B cell (primary cell): ENCODE measurements at regions not wholly inside any gene's neighbourhood (a gene's known extent, or its start where the extent isn't known, plus 50 kb on each side); places are given as distances from the start of the nearest gene placed in this dataset.
A peak's percentile ranks its signal among the peaks of the same experiment; 100 is the strongest.

Experiments
- ATAC-seq: fragments of 200-7000 bp; cut with Tn5 transposase; one replicate; pipeline ENCODE4 v1.10.0; 2021; ENCODE audit warnings: low read depth, mild to moderate bottlenecking, moderate number of reproducible peaks, moderate library complexity
- CTCF ChIA-PET: fragments of 350-600 bp; sonication (Branson Sonifier 250); formaldehyde crosslinking; loops from one replicate; lab custom pipeline; 2021; ENCODE audit warnings: antibody characterized with exemption, inconsistent platforms; lab: Charles Lee
- POLR2A ChIA-PET: fragments of 350-600 bp; sonication (Branson Sonifier 250); formaldehyde crosslinking; loops from one replicate; lab custom pipeline; 2021; ENCODE audit warnings: antibody characterized with exemption; lab: Charles Lee
- DNase-seq: peaks from one replicate; pipeline ENCODE4 v3.0.0; 2013
- H2AFZ ChIP-seq: 2 replicates; pipeline ENCODE4 v1.6.1; 2012; ENCODE audit warnings: mild to moderate bottlenecking, low read depth, low read length; ENCODE audit not compliant: insufficient read depth, poor library complexity, severe bottlenecking
- H3K27ac ChIP-seq, 2 donors: 1 replicate in 1 of 2; 2 replicates in 1 of 2; pipeline ENCODE4 v1.5.1; 2012 to 2013; ENCODE audit warnings: low read length in 2 of 2, mild to moderate bottlenecking in 2 of 2, moderate library complexity in 1 of 2
- H3K27me3 ChIP-seq, 4 experiments: fragments of 200-600 bp in 1 of 4; sonication (generic) in 1 of 4; replicated peaks in 1 of 4; 1 replicate in 2 of 4; 2 replicates in 2 of 4; pipeline versions ENCODE4 v1.6.1 to v1.7.0; 2013 to 2016; ENCODE audit warnings: low read length in 3 of 4, mild to moderate bottlenecking in 2 of 4, mixed read lengths in 1 of 4, moderate library complexity in 1 of 4; ENCODE audit not compliant: insufficient read depth in 4 of 4, control insufficient read depth in 3 of 4; ENCODE audit errors: control extremely low read depth in 1 of 4
- H3K36me3 ChIP-seq, 2 experiments: replicated peaks in 1 of 2; 1 replicate in 1 of 2; 2 replicates in 1 of 2; pipeline versions ENCODE4 v1.6.1 to v1.7.1; 2013; ENCODE audit warnings: low read length in 1 of 2; ENCODE audit not compliant: insufficient read depth in 2 of 2, control insufficient read depth in 1 of 2; ENCODE audit errors: control extremely low read depth in 1 of 2, extremely low read depth in 1 of 2
- H3K4me1 ChIP-seq, 2 donors: fragments of 200-600 bp in 1 of 2; sonication (generic) in 1 of 2; 1 replicate in 1 of 2; 2 replicates in 1 of 2; pipeline versions ENCODE4 v1.5.1 to v1.6.1; 2013 to 2017; ENCODE audit warnings: low read length in 2 of 2; ENCODE audit not compliant: control insufficient read depth in 2 of 2, insufficient read depth in 2 of 2
- H3K4me2 ChIP-seq: replicated peaks from 2 replicates; pipeline ENCODE3; 2012; ENCODE audit warnings: mild to moderate bottlenecking, low read depth, low read length; ENCODE audit not compliant: poor library complexity, severe bottlenecking
- H3K4me3 ChIP-seq, 5 experiments: fragments of 200-600 bp in 1 of 5; sonication (generic) in 1 of 5; 1 replicate in 3 of 5; 2 replicates in 2 of 5; pipeline versions ENCODE4 v1.5.1 to v1.7.0; 2011 to 2016; ENCODE audit warnings: low read length in 4 of 5, mild to moderate bottlenecking in 4 of 5, low read depth in 2 of 5, control low read depth in 1 of 5, moderate library complexity in 1 of 5; ENCODE audit not compliant: insufficient read depth in 1 of 5; ENCODE audit errors: control extremely low read depth in 1 of 5, extremely low read depth in 1 of 5
- H3K79me2 ChIP-seq: fragments of 200-600 bp; sonication (generic); one replicate; pipeline ENCODE4 v1.6.0; 2016; ENCODE audit warnings: low read length; ENCODE audit not compliant: control insufficient read depth, insufficient read depth
- H3K9ac ChIP-seq: fragments of 200-600 bp; sonication (generic); 2 replicates; pipeline ENCODE4 v1.6.1; 2017; ENCODE audit warnings: mild to moderate bottlenecking, low read length, moderate library complexity
- H3K9me3 ChIP-seq, 3 donors: one replicate each; pipeline versions ENCODE4 v1.6.1 to v1.7.1; 2013; ENCODE audit warnings: low read length in 2 of 3; ENCODE audit not compliant: control insufficient read depth in 2 of 3, insufficient read depth in 1 of 3; ENCODE audit errors: control extremely low read depth in 1 of 3
- H4K20me1 ChIP-seq: 2 replicates; pipeline ENCODE4 v1.6.0; 2012; ENCODE audit warnings: mild to moderate bottlenecking, low read length; ENCODE audit not compliant: insufficient read depth, control insufficient read depth, poor library complexity, severe bottlenecking
- H3K27ac Mint-ChIP-seq: one replicate; pipeline ENCODE4 v1.8.0; 2021; ENCODE audit warnings: mixed read lengths
- H3K27me3 Mint-ChIP-seq: one replicate; pipeline ENCODE4 v1.8.0; 2021; ENCODE audit warnings: mixed read lengths
- H3K4me1 Mint-ChIP-seq: one replicate; pipeline ENCODE4 v1.8.0; 2021; ENCODE audit warnings: mixed read lengths
- H3K4me3 Mint-ChIP-seq: one replicate; pipeline ENCODE4 v1.8.0; 2021; ENCODE audit warnings: mixed read lengths
- H3K9me3 Mint-ChIP-seq: one replicate; pipeline ENCODE4 v1.8.0; 2022; ENCODE audit warnings: mixed read lengths; ENCODE audit not compliant: insufficient read depth
- EZH2 ChIP-seq: IDR thresholded peaks from 2 replicates; pipeline ENCODE4 v1.6.1; 2012; ENCODE audit warnings: borderline replicate concordance, low read depth, mild to moderate bottlenecking, moderate library complexity, low read length; ENCODE audit not compliant: insufficient read depth, poor library complexity, severe bottlenecking
- WGBS: methylation state at CpG from one replicate; pipeline ENCODE4 v1.1.5; 2013; ENCODE audit warnings: missing lambda C conversion rate; ENCODE audit not compliant: insufficient coverage; 5-methylcytosine and 5-hydroxymethylcytosine counted together
- intact Hi-C: fragments of 100-400 bp; cut with micrococcal nuclease; formaldehyde crosslinking; loops from one replicate; pipeline ENCODE4 v1.10.0; 2022
- TF ChIP-seq, protein P1 (sequence below): fragments of 200-600 bp; IDR thresholded peaks from one replicate; pipeline ENCODE4 v1.8.0; 2022; ENCODE audit warnings: antibody characterized with exemption, mild to moderate bottlenecking

DNA sequence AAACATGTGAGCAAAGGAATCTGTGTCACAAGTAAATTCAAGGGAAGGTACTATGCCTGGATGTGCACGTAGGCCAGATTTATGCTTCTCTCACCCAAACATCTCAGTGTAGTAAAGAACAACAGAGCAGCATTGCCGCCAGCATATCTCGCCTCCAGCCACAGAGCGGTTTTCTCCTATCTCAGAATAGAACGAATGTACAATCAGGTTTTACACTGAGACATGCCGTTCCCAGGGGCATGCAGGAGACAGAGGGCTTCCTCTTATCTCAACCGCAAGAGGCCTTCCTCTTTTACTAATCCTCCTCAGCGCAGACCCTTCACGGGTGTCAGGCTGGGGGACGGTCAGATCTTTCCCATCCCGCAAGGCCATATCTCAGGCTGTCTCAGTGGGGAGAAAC is 175.3 kb downstream of the RPIA start:
- Histone ChIP-seq H3K36me3 (peaks cover 0 to 3% of the 10 kb centered on the region in 2 experiments), H3K27me3 (no peaks in the 10 kb centered on the region), H3K9me3 (peaks cover 0 to 42% (median 0%) of the 10 kb centered on the region in 3 donors), H4K20me1 (no peaks in the 10 kb centered on the region), H3K79me2 (peaks cover 44% of the 10 kb centered on the region), H3K4me1 (peaks cover 14 to 24% of the 10 kb centered on the region in 2 donors), H3K4me2 (peak overlapping the region; percentile 67), H3K27ac (peak overlapping the region; percentile 77 to 90), H3K9ac (peak overlapping the region; percentile 76), H2AFZ (no peak overlapping the region), H3K4me3 (peak overlapping the region in 4 of 5 experiments; percentile 66 to 90 (median 76))
- no peak for ATAC-seq
- POLR2A ChIA-PET = interaction anchor here (1.2 to 18.4 kb wide), 2 partner anchors 9 to 27 kb away, joined by 6 to 509 read pairs; no protein-coding TSS in a partner anchor
- Mint-ChIP-seq H3K27ac (peak overlapping the region; percentile 94), H3K4me1 (peaks cover 49% of the 10 kb centered on the region), H3K4me3 (peak overlapping the region; percentile 93), H3K27me3 (no peaks in the 10 kb centered on the region), H3K9me3 (no peaks in the 10 kb centered on the region)
- CTCF ChIA-PET = interaction anchor here (1.8 to 20.8 kb wide), 3 partner anchors 13 to 52 kb away, joined by 6 to 577 read pairs (median 10); no protein-coding TSS in a partner anchor
- intact Hi-C loops = loop anchor here (2.0 kb wide), 1 partner anchor 14 kb away; no protein-coding TSS in a partner anchor
- 0% methylated on average over 1 of the region's 11 CpGs for WGBS
- DNase-seq = peak; percentile 73
- TF ChIP-seq, protein P1, sequence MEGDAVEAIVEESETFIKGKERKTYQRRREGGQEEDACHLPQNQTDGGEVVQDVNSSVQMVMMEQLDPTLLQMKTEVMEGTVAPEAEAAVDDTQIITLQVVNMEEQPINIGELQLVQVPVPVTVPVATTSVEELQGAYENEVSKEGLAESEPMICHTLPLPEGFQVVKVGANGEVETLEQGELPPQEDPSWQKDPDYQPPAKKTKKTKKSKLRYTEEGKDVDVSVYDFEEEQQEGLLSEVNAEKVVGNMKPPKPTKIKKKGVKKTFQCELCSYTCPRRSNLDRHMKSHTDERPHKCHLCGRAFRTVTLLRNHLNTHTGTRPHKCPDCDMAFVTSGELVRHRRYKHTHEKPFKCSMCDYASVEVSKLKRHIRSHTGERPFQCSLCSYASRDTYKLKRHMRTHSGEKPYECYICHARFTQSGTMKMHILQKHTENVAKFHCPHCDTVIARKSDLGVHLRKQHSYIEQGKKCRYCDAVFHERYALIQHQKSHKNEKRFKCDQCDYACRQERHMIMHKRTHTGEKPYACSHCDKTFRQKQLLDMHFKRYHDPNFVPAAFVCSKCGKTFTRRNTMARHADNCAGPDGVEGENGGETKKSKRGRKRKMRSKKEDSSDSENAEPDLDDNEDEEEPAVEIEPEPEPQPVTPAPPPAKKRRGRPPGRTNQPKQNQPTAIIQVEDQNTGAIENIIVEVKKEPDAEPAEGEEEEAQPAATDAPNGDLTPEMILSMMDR = no peak
- no peak for TF ChIP-seq EZH2

DNA sequence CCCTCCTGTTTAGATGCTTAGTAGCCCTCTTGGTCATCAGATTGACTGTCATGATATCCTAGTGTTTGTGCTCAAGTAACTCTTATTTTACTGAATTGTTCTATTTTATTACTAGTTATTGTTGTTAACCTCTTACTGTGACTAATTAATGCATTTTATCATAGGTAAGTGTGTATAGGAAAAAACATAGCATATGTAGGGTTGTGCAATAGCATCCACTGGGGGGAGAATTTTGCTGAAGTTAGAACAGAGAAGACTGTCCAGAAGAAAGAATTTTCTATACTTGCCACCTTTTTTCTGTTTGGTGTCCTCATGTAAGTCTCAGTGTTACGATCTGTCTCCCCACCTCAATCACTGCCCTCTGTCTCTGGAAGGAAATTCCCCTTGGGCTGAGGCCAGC is 177.4 kb downstream of the RPIA start:
- no CpG with 5 or more reads among the region's 1 CpG for WGBS
- Histone ChIP-seq H3K4me3 (peak overlapping the region in 4 of 5 experiments; percentile 14 to 21 (median 16)), H3K4me1 (peaks cover 14 to 24% of the 10 kb centered on the region in 2 donors), H3K27me3 (no peaks in the 10 kb centered on the region), H3K9ac (no peak overlapping the region), H3K4me2 (peak overlapping the region; percentile 44), H3K36me3 (peaks cover 0 to under 1% of the 10 kb centered on the region in 2 experiments), H3K27ac (peak overlapping the region; percentile 53 to 62), H3K9me3 (peaks cover 0 to 37% (median 3%) of the 10 kb centered on the region in 3 donors), H4K20me1 (no peaks in the 10 kb centered on the region), H3K79me2 (peaks cover 33% of the 10 kb centered on the region), H2AFZ (no peak overlapping the region)
- DNase-seq (no peak), ATAC-seq (no peak)
- peak overlapping the region; percentile 81 for H3K27ac Mint-ChIP-seq
- H3K27me3 Mint-ChIP-seq = no peaks in the 10 kb centered on the region
- peaks cover 42% of the 10 kb centered on the region for H3K4me1 Mint-ChIP-seq
- TF ChIP-seq EZH2 = no peak
- peak overlapping the region; percentile 81 for H3K4me3 Mint-ChIP-seq
- H3K9me3 Mint-ChIP-seq = no peaks in the 10 kb centered on the region
- ChIA-PET POLR2A (no interaction called here), CTCF (interaction anchor here (1.2 to 8.1 kb wide), 2 partner anchors 11 to 37 kb away, joined by 3 to 93 read pairs; no protein-coding TSS in a partner anchor)
- intact Hi-C loops = no loop called here
